Upper lobe of left lung (tissue), 4 donors: ENCODE measurements at regions not wholly inside any gene's neighbourhood (a gene's known extent, or its start where the extent isn't known, plus 50 kb on each side); places are given as distances from the start of the nearest gene placed in this dataset.
"Not testable (repeated sequence)": the region's sequence is repeated elsewhere in the genome, so short reads cannot be mapped to it uniquely, and the experiment has no call there.

Source experiments
- CTCF ChIP-seq, 6 experiments: fragments of 450-650 bp in 4 of 6; fragments of 200-600 bp in 2 of 6; sonication (generic) in 2 of 6; IDR thresholded peaks; one replicate each; pipeline ENCODE4 v1.5.1; 2016 to 2019; ENCODE audit warnings: antibody characterized with exemption in 6 of 6
- POLR2A ChIP-seq, 4 donors: fragments of 450-650 bp; IDR thresholded peaks; one replicate each; pipeline ENCODE4 v1.5.1; 2016 to 2017; ENCODE audit warnings: antibody characterized with exemption in 4 of 4, mild to moderate bottlenecking in 2 of 4
- POLR2AphosphoS5 ChIP-seq, 2 donors: sonication (generic); formaldehyde crosslinking; IDR thresholded peaks; one replicate each; pipeline ENCODE4 v1.5.1; 2017; ENCODE audit warnings: antibody characterized with exemption in 2 of 2

- not testable (repeated sequence) for TF ChIP-seq POLR2A, CTCF, POLR2AphosphoS5 (IDR thresholded peaks at IDR 0.05)
Observed at GRCh38 chr7:150025802-150026201, 152.0 kb downstream of the ATP6V0E2 start.
